ENCODE measurements at regions not wholly inside any gene's neighbourhood (a gene's known extent, or its start where the extent isn't known, plus 50 kb on each side); places are given as distances from the start of the nearest gene placed in this dataset.

DNA sequence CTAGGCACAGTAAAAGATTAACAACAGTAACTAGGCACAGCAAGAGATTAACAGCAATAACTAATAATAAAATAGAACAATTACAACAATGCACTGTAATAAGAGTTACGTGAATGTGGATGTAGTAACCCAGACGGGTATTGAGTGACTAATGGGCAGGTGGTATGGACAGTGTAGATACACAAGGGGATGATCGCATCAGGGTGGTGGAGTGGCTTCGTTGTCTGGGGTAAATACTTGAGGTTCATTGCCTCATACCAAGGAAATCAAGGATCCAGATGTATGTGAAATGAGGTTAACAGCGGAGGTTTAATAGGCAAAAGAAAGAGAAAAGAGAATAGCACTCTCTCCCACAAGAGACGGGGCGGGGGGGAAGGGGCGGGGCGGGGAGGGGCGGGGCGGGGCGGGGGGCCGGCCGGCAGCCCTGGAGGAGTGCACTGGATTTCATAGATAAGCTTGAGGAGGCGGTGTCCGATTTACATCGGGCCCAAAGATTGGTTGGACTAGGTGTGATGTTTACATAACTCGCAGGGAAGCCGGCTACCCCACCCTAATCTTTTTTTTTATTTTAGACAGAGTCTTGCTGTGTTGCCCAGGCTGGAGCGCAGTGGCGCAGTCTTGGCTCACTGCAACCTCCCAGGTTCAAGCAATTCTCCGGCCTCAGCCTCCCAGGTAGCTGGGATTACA is 106.3 kb downstream of the KCTD15 start:
- H3K27me3 ChIP-seq (ENCODE audit: insufficient read depth, poor library complexity, severe bottlenecking), result peaks cover 28% of the 10 kb centered on the region
- TF ChIP-seq, protein P1, sequence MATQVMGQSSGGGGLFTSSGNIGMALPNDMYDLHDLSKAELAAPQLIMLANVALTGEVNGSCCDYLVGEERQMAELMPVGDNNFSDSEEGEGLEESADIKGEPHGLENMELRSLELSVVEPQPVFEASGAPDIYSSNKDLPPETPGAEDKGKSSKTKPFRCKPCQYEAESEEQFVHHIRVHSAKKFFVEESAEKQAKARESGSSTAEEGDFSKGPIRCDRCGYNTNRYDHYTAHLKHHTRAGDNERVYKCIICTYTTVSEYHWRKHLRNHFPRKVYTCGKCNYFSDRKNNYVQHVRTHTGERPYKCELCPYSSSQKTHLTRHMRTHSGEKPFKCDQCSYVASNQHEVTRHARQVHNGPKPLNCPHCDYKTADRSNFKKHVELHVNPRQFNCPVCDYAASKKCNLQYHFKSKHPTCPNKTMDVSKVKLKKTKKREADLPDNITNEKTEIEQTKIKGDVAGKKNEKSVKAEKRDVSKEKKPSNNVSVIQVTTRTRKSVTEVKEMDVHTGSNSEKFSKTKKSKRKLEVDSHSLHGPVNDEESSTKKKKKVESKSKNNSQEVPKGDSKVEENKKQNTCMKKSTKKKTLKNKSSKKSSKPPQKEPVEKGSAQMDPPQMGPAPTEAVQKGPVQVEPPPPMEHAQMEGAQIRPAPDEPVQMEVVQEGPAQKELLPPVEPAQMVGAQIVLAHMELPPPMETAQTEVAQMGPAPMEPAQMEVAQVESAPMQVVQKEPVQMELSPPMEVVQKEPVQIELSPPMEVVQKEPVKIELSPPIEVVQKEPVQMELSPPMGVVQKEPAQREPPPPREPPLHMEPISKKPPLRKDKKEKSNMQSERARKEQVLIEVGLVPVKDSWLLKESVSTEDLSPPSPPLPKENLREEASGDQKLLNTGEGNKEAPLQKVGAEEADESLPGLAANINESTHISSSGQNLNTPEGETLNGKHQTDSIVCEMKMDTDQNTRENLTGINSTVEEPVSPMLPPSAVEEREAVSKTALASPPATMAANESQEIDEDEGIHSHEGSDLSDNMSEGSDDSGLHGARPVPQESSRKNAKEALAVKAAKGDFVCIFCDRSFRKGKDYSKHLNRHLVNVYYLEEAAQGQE (IDR thresholded peaks at IDR 0.05; ENCODE audit: insufficient replicate concordance, low read depth), result no peak
- TF ChIP-seq GABPA (IDR thresholded peaks at IDR 0.05; ENCODE audit: low read depth) (no peak), SPI1 (IDR thresholded peaks at IDR 0.05; ENCODE audit: borderline replicate concordance, low read depth) (no peak), POLR2AphosphoS5 (IDR thresholded peaks at IDR 0.05; ENCODE audit: low read depth) (no peak)
- TF ChIP-seq, protein P2, sequence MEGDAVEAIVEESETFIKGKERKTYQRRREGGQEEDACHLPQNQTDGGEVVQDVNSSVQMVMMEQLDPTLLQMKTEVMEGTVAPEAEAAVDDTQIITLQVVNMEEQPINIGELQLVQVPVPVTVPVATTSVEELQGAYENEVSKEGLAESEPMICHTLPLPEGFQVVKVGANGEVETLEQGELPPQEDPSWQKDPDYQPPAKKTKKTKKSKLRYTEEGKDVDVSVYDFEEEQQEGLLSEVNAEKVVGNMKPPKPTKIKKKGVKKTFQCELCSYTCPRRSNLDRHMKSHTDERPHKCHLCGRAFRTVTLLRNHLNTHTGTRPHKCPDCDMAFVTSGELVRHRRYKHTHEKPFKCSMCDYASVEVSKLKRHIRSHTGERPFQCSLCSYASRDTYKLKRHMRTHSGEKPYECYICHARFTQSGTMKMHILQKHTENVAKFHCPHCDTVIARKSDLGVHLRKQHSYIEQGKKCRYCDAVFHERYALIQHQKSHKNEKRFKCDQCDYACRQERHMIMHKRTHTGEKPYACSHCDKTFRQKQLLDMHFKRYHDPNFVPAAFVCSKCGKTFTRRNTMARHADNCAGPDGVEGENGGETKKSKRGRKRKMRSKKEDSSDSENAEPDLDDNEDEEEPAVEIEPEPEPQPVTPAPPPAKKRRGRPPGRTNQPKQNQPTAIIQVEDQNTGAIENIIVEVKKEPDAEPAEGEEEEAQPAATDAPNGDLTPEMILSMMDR (IDR thresholded peaks at IDR 0.05; ENCODE audit: insufficient read depth, low read length), result no peak
- no peak overlapping the region for H3K4me3 ChIP-seq (replicated peaks; ENCODE audit: insufficient read depth, low read length)
- H3K27ac ChIP-seq (replicated peaks), result no peak overlapping the region
- DNase-seq (ENCODE audit: low read depth in 1 of 2, low spot score in 1 of 2), result no peak

DNA sequence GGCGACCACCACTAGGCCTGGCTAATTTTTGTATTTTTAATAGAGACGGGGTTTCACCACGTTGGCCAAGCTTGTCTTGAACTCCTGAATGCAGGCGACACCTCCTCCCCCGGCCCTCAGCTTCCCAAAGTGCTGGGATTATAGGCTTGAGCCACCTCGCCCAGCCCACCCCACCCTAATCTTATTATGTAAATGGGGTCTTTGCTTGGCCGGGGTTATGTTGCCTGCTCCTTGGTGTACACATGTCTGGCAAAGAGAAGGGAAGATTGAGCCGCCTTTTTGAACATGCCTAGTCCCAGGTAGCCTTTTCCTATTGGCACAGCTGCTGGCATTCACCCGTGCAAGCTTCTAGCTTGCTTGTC is 106.8 kb downstream of the KCTD15 start:
- TF ChIP-seq SPI1 (IDR thresholded peaks at IDR 0.05; ENCODE audit: borderline replicate concordance, low read depth), result no peak
- TF ChIP-seq, protein P2 (IDR thresholded peaks at IDR 0.05; ENCODE audit: insufficient read depth, low read length), result no peak
- no peak for DNase-seq (ENCODE audit: low read depth in 1 of 2, low spot score in 1 of 2)
- Histone ChIP-seq H3K27ac (replicated peaks) (no peak overlapping the region), H3K27me3 (ENCODE audit: insufficient read depth, poor library complexity, severe bottlenecking) (peaks cover 31% of the 10 kb centered on the region), H3K4me3 (replicated peaks; ENCODE audit: insufficient read depth, low read length) (no peak overlapping the region)

DNA sequence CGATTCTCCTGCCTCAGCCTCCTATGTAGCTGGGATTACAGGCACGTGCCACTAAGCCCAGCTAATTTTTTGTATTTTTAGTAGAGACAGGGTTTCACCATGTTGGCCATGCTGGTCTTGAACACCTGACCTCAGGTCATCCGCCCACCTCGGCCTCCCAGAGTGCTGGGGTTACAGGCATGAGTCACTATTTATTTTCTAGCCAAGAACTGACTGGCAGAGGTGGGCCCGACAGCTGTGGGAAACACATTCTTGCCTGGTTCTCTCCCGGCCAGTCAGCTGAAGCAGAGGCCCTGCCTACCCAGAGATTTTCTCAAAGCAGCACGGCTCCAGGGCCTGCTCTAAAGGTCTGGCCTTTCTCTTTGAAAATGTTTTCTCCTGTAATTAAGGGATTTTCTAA is 108.0 kb downstream of the KCTD15 start:
- DNase-seq (ENCODE audit: low read depth in 1 of 2, low spot score in 1 of 2), result no peak

More for the DNA sequence above, 108.0 kb downstream of the KCTD15 start:
- no peak overlapping the region for H3K27ac ChIP-seq (replicated peaks)
- TF ChIP-seq SPI1 (IDR thresholded peaks at IDR 0.05; ENCODE audit: borderline replicate concordance, low read depth), result no peak
- TF ChIP-seq, protein P1 (IDR thresholded peaks at IDR 0.05; ENCODE audit: insufficient replicate concordance, low read depth), result no peak
- TF ChIP-seq, protein P2 (IDR thresholded peaks at IDR 0.05; ENCODE audit: insufficient read depth, low read length), result no peak
- no peak for TF ChIP-seq GABPA (IDR thresholded peaks at IDR 0.05; ENCODE audit: low read depth)
- TF ChIP-seq POLR2AphosphoS5 (IDR thresholded peaks at IDR 0.05; ENCODE audit: low read depth), result no peak
- H3K4me3 ChIP-seq (replicated peaks; ENCODE audit: insufficient read depth, low read length), result no peak overlapping the region
- peaks cover 31% of the 10 kb centered on the region for H3K27me3 ChIP-seq (ENCODE audit: insufficient read depth, poor library complexity, severe bottlenecking)

Measured in HL-60 (cell line).